ENCODE measurements at regions not wholly inside any gene's neighbourhood (a gene's known extent, or its start where the extent isn't known, plus 50 kb on each side); places are given as distances from the start of the nearest gene placed in this dataset.

DNA sequence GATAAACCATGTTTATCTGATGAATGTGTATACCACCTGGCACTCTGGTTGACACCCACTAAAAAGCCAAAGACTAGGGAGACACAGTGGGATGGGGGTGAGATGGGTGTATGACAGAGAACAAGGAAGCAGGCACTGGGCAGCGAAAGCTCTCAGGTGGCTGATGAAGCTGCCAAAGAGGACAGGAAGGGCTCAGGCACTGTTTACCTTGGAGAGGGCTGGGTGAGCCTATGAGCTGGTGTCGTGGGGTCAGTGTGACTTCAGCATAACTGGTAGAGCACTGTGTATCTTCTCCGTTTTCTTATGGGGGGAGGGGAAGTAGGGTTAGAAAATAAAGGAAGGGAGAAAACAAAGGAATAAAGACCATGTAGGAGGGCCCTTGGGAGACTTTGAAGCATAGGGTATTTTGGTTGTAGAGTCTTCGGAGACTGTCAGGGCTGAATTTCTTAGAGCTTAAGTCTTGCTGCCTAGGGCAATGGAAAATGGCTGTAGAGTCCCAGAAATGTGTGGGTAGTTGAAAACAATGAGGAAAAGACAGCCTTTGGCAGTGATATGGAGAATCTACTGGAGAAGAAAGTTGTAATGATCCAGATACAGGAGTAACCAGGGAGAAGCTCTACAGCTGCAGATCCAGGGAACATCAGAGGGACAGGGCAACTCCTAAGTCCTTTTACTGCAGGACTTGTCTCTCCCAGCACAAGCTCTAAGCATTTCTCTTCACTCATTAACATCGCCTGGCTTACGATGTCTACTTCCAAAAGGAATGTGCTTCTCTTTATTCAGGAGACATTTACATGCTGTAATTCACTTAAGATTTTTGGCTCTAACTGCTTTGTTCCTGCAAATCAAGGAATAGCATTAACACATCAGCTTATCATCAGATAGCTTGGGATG is 120.0 kb downstream of the AQP4 start:
- peak; percentile 84 for DNase-seq (ENCODE audit: low spot score)
- ATAC-seq = peak; percentile 94

DNA sequence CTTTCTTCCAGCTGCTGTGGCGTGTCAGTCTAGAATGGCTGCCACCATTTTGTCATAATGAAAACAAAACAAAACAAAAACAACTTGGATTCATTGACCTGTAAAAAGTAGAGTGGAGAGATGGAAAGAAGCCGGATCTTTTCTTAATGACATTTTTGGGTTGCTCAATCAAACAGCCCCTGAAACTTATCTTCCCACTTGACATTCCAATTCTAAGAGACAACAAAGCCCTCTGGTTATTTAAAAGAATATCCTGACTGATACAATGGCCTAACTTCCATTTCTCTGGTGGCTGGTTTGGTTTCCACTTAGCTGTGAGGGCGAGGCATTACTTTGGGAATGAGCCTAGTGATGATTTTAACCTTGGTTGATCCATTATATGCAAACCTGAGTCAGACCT is 123.7 kb downstream of the AQP4 start:
- DNase-seq (ENCODE audit: low spot score) (no peak), ATAC-seq (no peak)

DNA sequence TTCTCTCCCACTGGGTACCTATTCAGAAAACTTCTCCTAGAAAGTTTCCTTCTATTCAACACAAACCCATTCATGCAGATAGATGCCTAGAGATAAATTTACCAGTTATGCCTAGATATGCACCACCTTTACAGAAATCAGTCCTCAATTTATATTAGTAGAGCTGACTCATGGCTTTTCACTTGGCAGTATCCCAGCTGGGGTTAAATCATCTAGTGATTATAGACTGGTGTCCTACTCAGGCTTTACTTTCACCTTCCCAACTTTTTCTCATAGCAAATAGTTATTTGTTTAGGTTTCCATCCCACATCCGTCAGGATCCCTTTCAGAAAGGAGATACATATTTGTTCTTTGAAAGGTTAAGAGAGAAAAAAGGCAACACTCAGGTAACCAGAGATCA is 124.5 kb downstream of the AQP4 start:
- DNase-seq (ENCODE audit: low spot score) (no peak), ATAC-seq (no peak)

DNA sequence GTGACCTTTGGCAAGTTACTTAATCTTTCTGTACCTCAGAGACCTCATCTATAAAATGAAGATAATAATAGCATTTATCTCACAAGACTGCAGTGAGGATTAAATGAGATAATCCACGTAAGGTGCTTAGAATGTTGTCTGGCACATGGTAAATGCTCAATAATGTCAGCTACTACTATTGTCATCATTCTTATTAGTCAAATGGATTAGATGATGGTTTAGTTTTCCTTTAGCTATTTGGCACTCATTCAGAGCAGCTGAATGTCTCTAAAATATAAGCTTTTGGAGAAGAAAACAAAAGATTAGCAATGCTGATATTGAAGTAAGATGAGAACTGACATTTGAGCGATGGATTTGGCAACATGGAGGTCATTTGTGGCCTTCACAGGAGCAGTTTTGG is 125.1 kb downstream of the AQP4 start:
- ATAC-seq = no peak

DNA sequence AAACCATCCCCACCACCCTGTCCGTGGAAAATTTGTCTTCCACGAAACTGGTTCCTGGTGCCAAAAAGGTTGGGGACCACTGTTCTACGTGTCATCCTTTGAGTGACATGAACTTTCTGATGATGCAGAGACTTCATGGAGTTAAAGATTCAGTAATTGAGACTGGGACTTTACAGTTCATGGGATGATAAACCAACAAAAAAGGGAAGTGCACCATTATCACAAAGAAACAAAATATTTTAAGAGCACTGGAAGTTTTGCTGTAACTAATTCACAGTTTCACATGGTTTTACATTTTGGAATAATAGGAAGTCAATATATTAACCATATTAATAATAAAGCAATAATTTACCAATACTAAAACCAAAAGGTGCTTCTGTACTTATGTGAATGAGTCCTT is 126.8 kb downstream of the AQP4 start:
- ATAC-seq (no peak), DNase-seq (ENCODE audit: low spot score) (no peak)

More for the DNA sequence above, 125.1 kb downstream of the AQP4 start:
- no peak for DNase-seq (ENCODE audit: low spot score)

DNA sequence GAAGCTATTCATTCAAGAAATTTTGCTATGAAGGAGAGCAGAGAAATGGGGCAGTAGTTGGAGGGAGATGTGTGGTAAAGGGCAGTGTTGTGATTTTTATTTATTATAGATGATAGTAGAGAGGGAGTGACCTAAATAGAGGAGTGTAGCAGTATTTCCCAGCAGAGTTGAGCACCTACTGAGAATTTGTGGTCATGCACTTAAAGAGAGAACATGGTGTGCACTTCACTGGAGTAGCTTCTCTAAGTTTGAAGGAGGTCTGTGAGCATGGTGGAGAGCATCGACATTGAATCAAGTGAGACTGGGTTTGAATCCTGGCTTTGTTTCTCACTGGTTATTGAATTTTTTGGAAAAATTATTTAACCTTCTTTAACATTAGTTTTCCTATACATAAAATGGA is 129.2 kb downstream of the AQP4 start:
- DNase-seq (ENCODE audit: low spot score) (no peak), ATAC-seq (no peak)

DNA sequence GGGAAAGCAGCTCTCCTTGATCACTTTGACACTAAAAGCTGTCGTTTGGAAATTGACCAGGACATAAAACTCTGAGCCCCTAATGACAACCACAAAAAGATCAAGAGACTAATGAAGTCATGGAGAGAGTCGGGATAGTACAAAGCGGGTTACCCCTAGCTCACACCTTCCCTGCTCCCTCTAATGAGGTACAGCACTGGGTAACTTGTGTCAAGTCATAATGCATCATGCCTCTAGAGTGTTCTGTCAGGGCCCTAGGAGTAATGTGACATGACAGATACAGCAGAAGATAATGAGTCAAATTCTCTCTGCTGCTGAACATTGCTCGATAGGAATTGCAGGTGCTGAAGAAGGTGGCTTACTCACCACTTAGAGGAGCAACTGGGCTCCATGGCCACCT is 130.7 kb downstream of the AQP4 start:
- DNase-seq (ENCODE audit: low spot score) = no peak
- no peak for ATAC-seq

DNA sequence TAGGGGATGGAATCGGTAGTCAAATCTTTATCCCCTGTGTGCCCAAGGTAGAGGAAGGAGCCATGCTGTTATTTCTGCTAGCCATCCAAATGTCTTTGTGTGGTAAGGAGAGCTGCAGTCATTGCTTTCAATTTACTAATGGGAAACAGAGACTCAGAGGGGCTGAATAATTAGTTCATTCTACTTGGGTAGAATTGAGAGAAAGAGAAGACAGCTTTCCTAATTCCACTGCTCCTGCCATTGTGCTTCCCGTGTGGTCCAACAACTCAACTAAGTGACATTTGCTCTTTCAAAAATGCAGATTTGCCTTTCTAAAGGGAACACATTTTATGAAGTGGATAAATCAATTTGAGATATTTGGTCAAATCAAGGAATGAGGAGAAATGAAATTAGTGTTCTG is 136.1 kb downstream of the AQP4 start:
- no peak for DNase-seq (ENCODE audit: low spot score)
- no peak for ATAC-seq

DNA sequence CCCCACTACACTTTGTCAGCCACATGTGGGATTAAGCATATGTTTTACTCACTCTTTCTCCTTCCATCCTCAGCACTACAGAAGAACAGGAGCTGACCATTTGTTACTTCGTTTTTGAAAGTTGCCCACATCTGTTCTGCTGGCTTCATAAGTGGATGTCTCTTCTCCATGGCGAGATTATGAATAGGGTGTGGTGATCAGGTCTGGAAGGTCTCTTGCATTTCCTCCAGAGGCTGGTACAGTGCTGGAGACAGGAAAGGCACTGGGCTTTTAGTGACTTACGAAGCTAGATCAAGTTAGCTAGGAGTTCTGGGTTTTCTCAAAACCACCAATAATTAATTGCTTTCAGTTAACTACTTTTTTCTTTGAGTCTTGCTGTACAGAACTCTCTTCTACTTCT is 136.5 kb downstream of the AQP4 start:
- DNase-seq (ENCODE audit: low spot score) (no peak), ATAC-seq (no peak)

DNA sequence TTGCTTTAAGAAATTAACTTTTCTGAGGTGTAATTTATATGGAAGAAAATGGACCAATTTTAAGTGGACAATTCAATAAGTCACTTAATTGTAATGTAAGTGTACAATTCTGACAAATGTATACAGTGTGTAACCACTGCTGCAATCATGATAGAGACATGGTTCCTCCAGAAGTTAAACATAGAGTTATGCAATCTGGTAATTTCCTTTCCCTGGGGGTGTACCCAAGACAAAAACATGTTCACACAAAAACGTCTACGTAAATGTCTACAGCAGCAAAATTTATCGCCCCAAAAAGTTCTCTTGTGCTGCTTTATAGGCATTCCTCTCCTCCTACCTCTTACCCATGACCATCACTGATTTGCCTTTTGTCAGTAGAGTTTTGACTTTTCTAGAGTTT is 141.5 kb downstream of the AQP4 start:
- ATAC-seq (no peak), DNase-seq (ENCODE audit: low spot score) (no peak)

DNA sequence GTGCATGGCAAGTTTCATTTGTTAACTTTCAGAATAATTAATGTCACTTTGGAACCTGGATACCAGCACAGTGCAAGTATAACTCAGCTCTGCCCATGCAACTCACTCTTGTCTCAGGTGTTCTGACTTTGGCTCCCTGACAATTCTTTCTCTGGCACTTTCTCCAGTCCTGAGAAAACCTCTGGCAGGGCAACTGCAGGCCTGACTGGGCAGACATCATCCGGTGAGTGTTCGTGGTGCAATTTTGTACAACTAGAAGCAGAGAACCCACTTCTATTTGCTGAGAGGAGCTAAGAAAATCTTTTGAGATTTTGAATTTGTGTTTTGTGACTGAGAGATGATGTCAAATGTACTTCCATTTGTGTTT is 143.0 kb downstream of the AQP4 start:
- DNase-seq (ENCODE audit: low spot score) (peak; percentile 53), ATAC-seq (peak; percentile 96)

DNA sequence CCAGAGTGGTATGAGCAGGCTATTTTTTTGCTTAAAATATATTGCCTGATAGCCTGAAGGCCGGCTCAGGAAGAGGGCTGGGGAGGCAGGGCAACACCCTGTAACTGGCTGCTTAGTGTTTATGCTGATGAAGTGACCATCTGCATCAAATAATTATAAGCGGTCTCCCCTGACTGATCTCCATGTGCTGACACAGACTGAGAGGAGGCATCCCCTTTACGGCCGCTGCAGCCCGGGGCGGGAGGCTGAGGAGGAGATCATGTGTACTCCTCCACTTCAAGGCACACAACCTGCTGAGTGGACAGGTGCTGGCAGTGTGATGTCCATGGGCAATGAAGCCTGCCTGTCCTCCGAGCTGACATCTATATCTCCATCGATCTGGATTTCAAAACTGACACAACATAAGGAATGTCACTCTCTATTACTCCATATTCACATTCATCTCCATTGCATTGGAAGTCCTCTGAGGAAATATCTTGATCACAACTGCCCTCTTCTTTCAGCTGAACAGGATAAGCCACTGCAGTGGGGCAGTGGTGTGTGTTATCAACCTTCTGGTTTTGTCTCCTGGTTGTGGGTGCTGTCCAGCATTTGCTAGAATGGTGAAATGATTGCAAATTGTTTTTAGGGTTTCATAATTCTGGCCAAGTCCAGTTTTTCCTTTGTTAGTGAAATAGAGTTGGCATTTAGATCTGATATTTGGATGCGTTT is 143.5 kb downstream of the AQP4 start:
- DNase-seq (ENCODE audit: low spot score) = no peak
- ATAC-seq = peak; percentile 49

DNA sequence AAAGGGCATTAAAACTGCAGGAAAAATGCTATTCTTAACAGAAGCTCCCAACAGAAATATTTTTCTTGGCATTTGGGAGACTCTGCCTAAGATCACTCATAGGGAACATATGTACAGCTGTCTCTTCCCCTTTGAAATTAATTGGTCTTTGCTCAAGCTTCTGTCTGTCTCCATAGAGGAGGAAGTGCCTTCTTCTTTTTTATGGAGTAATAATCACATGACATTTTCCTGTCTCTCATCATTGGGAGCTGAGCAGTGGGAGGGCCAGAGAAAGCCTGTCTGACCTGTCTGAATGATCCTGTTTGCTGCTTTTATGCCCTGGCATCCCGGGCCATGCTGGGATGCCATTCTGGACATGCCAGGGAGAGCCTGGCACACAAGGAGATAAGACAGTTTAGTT is 145.6 kb downstream of the AQP4 start:
- DNase-seq (ENCODE audit: low spot score) (no peak), ATAC-seq (no peak)

DNA sequence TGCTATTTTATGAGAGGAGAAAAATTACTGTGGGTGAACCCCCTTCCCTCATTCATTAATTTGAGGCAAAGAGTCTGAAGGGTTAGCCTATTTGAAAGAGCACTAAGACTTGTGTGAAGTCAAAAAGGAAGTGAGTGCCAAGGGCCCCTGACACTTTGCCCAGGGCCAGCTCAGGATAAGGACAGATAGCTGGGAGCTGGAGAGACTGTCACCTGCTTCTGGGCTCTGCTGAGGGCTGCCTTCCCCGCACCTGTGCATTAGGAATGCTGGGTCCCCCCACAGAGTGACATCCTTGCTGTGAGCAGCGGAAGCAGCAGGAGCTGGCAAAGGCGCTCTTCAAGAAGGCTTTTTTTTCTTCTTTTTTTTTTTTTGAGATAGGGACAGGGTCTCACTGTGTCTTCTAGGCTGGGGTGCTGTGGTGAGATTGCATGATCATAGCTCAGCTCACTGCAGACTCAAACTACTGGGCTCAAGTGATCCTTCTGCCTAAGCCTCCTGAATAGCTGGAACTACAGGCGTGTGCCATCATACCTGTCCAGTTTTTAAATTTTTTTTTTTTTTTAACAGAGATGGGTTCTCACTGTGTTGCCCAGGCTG is 148.3 kb downstream of the AQP4 start:
- no peak for DNase-seq (ENCODE audit: low spot score)

DNA sequence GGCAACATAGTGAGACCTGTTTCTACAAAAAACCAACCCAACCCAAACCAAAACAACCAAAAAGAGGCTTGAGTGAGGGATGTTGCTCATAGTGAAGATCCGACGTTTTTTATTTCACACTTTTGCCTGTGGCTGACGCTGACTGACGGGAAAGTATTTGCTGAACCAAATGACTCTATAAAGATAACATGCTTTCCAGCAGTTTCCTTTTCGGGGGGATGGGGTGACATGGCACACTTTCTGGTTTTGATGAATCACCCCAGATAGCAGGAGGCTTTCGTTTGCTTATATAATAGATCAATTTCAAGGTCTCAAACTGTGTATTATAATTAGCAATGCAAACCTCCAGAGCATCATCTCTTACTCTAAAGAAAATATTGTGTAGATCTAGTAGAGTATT is 150.8 kb downstream of the AQP4 start:
- no peak for ATAC-seq
- no peak for DNase-seq (ENCODE audit: low spot score)

More for the DNA sequence above, 148.3 kb downstream of the AQP4 start:
- no peak for ATAC-seq

DNA sequence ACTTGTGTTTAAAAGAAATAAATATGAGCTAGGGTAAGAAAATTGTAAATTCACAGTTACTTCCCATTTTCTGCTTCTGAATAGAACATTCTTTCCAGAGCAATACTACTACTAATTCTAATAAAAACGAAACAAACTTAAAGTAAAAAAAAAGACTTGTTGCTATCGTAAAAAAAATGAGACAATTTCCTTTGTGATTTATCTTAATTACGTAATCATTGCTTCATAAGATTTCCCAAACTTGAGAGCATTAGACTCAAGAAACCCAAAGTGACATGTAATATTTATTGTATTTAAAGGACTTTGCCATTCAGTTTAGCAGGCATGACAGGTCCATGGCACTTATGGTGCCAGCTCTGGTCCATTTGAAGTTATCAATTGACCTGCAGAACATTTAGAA is 153.8 kb downstream of the AQP4 start:
- DNase-seq (ENCODE audit: low spot score) = no peak
- ATAC-seq = no peak

DNA sequence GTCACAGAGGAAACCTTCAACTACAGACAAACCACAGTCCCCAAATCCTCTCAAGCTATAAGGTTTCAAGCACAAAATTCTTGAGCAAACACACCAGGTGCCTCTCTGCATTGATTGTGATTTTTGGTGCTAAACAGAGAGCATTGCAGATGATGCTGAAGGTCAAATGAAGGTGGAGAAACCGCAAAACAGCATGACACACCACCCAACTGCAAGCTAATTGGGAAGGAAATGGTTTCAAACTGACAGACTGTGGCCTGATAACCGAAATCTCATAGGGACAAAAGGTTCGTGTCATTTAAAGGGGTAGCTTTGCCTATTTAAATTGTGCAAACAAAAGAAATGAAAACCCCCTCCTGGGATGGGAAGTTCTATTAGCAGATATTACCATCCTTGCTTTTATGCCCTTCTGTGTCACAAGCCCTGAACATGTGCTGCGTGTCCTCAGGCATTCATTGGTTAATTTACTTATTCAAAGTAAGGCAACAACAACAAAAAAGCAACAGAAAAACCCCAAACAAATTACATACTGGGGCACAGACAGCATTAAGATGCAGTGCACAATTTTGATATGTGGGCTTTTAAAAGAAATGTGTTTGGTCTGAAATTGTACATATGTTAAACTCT is 154.9 kb downstream of the AQP4 start:
- ATAC-seq (no peak), DNase-seq (ENCODE audit: low spot score) (no peak)

DNA sequence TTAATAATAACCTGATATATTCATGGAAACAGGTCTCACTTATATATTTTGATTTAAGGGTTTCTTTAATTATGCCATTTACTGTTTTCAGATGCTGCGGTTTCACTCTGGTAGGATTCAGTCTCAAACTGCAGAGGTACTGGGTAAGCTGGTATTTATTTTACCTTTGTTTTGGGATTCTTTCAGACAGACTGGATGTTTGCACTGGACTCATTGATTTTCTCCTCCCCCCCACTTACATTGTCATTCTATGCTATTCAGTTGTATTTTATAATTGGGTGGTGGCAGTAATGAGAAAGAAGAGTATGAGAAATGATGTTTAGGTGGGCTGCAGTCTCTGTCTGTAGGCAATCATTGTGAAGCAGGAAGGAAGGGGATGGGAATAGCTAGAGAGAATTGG is 155.6 kb downstream of the AQP4 start:
- ATAC-seq (peak; percentile 70), DNase-seq (ENCODE audit: low spot score) (no peak)

DNA sequence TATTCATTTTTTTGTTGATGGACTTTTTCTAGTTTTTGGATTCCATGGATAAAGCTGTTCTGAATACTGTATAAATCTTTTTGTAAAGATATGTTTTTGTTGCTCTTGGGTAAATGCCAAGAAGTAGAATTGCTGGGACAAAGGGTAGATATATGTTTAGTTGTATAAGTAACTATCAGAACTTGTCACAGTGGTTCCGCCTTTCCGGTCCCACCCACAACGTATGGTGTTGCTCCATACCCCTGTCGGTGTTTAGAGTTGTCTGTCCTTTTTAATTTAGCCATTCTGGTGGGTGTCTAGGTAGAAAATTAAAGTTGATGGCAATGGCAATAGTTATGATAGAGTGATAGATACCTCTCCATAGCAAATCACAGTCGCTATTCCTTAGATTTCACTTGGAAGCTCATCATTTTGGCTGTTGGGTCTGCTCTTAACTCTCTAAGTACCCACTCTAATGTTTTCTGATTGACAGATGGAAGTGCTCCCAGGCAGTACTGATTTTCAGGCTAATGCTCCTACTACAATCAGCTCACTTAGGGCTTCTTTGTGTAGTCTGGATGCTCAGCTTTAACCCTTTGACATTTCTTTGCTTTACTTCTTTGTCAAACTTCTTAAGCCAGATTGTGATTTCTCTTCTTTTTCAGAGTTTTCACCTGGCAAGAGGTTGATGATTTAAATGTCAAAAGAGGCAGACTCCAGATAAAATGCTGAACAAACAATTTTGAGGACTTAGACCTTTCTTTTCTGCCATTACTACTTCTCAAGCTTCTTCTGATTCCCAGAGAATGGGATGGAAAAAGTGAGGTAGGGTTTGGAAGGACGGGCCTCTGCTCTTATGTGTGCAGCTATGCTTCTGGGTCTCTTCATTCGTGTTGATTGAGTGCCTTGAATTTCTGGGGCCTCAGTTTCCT is 156.4 kb downstream of the AQP4 start:
- no peak for ATAC-seq
- DNase-seq (ENCODE audit: low spot score) = no peak

DNA sequence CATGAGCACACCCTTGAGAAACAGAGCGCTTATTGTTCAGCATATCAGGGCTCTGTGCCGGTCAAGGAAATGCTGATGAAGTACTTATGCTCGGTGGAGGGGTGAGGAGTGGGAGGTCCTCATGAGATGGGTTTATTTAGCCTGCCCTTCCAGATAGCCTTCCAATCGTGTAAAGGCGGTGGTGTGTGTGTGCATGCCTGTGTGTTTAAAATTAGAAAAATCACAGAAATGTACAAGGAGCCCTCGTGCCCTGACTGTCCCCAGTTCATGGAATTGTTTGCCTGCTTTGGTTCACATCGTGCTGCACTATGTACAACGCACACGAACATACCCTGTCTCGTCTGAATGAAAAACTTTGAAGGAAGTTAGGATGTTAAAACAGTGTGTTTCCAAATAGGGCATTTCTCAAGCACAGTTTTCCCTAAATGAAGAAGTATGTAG is 158.6 kb downstream of the AQP4 start:
- DNase-seq (ENCODE audit: low spot score) (no peak), ATAC-seq (no peak)

DNA sequence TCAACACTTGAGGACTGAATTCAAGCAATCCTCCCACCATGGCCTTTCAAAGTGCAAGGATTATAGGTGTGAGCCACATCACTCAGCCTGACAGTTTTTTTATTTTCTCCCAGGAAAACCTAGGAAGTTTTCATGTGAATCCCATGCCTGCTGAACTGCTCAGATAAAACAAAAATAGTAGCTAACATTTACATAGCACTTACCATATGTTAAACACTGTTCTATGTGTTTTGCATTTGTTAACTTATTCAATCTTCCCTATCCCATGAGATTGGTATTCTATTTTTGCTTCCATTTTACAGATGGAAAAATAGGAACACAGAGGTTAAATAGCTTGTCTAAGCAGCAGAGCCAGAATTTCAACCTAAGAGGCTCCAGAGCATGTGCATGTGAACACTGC is 157.4 kb upstream of the KCTD1 start:
- DNase-seq (ENCODE audit: low spot score) (no peak), ATAC-seq (no peak)

All from left lobe of liver (tissue), 2 donors.